ENCODE measurements at regions not wholly inside any gene's neighbourhood (a gene's known extent, or its start where the extent isn't known, plus 50 kb on each side); places are given as distances from the start of the nearest gene placed in this dataset.
"Not testable (repeated sequence)": the region's sequence is repeated elsewhere in the genome, so short reads cannot be mapped to it uniquely, and the experiment has no call there.

- intact Hi-C loops (cut with DNase I): no loop called here
Observed at GRCh38 chr4:107472265-107472948, 247.6 kb downstream of the PAPSS1 start.

GRCh38 chr4:107470173-107470572 lies 249.9 kb downstream of the PAPSS1 start:
- ATAC-seq: no peak

More at GRCh38 chr4:107472265-107472948, 247.6 kb downstream of the PAPSS1 start:
- DNase-seq (ENCODE audit: low spot score) (no peak), ATAC-seq (no peak)

GRCh38 chr4:107468812-107469211 lies 251.2 kb downstream of the PAPSS1 start:
- ATAC-seq (no peak), DNase-seq (ENCODE audit: low spot score) (no peak)
- intact Hi-C loops (cut with DNase I): no loop called here

More at GRCh38 chr4:107470173-107470572, 249.9 kb downstream of the PAPSS1 start:
- DNase-seq (ENCODE audit: low spot score): no peak
- intact Hi-C loops (cut with DNase I): no loop called here

GRCh38 chr4:107468156-107468555 lies 251.9 kb downstream of the PAPSS1 start:
- no peak for ATAC-seq
- intact Hi-C loops (cut with DNase I): no loop called here

GRCh38 chr4:107467461-107467860 lies 252.6 kb downstream of the PAPSS1 start:
- ATAC-seq (no peak), DNase-seq (ENCODE audit: low spot score) (no peak)
- intact Hi-C loops (cut with DNase I): no loop called here

More at GRCh38 chr4:107468156-107468555, 251.9 kb downstream of the PAPSS1 start:
- DNase-seq (ENCODE audit: low spot score): no peak

GRCh38 chr4:107458194-107458593 lies 261.8 kb downstream of the PAPSS1 start:
- no peak for ATAC-seq
- DNase-seq (ENCODE audit: low spot score): no peak
- intact Hi-C loops (cut with DNase I): no loop called here

GRCh38 chr4:107453987-107454386 lies 266.0 kb downstream of the PAPSS1 start:
- ATAC-seq: no peak
- DNase-seq (ENCODE audit: low spot score): no peak
- intact Hi-C loops (cut with DNase I): no loop called here

- DNase-seq (ENCODE audit: low spot score) (no peak), ATAC-seq (no peak)
- intact Hi-C loops (cut with DNase I): no loop called here
Observed at GRCh38 chr4:107452717-107453630, 267.1 kb downstream of the PAPSS1 start.

GRCh38 chr4:107449611-107450369 lies 270.2 kb downstream of the PAPSS1 start:
- DNase-seq (ENCODE audit: low spot score) (no peak), ATAC-seq (no peak)
- intact Hi-C loops (cut with DNase I): no loop called here

- ATAC-seq: no peak
Observed at GRCh38 chr4:107442538-107443111, 277.4 kb downstream of the PAPSS1 start.

GRCh38 chr4:107439401-107439800 lies 280.6 kb downstream of the PAPSS1 start:
- no peak for DNase-seq (ENCODE audit: low spot score)
- no peak for ATAC-seq
- intact Hi-C loops (cut with DNase I): no loop called here

More at GRCh38 chr4:107442538-107443111, 277.4 kb downstream of the PAPSS1 start:
- intact Hi-C loops (cut with DNase I): no loop called here
- no peak for DNase-seq (ENCODE audit: low spot score)

- intact Hi-C loops (cut with DNase I); ATAC-seq; DNase-seq (ENCODE audit: low spot score): not testable (repeated sequence)
Observed at GRCh38 chr4:107436471-107436870, 283.6 kb downstream of the PAPSS1 start.

- intact Hi-C loops (cut with DNase I): no loop called here
- DNase-seq (ENCODE audit: low spot score) (no peak), ATAC-seq (no peak)
Observed at GRCh38 chr4:107432451-107432850, 287.6 kb downstream of the PAPSS1 start.

GRCh38 chr4:107423677-107424405 lies 296.2 kb downstream of the PAPSS1 start:
- intact Hi-C loops (cut with DNase I): no loop called here
- ATAC-seq (no peak), DNase-seq (ENCODE audit: low spot score) (no peak)

GRCh38 chr4:107419536-107419935 lies 300.5 kb downstream of the PAPSS1 start:
- ATAC-seq; DNase-seq (ENCODE audit: low spot score); intact Hi-C loops (cut with DNase I): not testable (repeated sequence)

GRCh38 chr4:107419052-107419451 lies 301.0 kb downstream of the PAPSS1 start:
- DNase-seq (ENCODE audit: low spot score): no peak
- intact Hi-C loops (cut with DNase I): no loop called here
- ATAC-seq: no peak

- ATAC-seq; DNase-seq (ENCODE audit: low spot score); intact Hi-C loops (cut with DNase I): not testable (repeated sequence)
Observed at GRCh38 chr4:107415490-107415889, 304.5 kb downstream of the PAPSS1 start.

GRCh38 chr4:107409872-107410271 lies 310.2 kb downstream of the PAPSS1 start:
- not testable (repeated sequence) for DNase-seq (ENCODE audit: low spot score); ATAC-seq

More at GRCh38 chr4:107409872-107410271, 310.2 kb downstream of the PAPSS1 start:
- intact Hi-C loops (cut with DNase I): not testable (repeated sequence)
